IPS-15b (cell line): ENCODE measurements at regions not wholly inside any gene's neighbourhood (a gene's known extent, or its start where the extent isn't known, plus 50 kb on each side); places are given as distances from the start of the nearest gene placed in this dataset.
"Not testable (repeated sequence)": the region's sequence is repeated elsewhere in the genome, so short reads cannot be mapped to it uniquely, and the experiment has no call there.

ENCODE experiments used
- H3K27me3 ChIP-seq: one replicate; pipeline ENCODE4 v1.6.1; 2013; ENCODE audit warnings: low read length; ENCODE audit not compliant: control insufficient read depth, insufficient read depth
- H3K36me3 ChIP-seq: one replicate; pipeline ENCODE4 v1.6.1; 2013; ENCODE audit warnings: low read length; ENCODE audit not compliant: control insufficient read depth, insufficient read depth
- H3K4me1 ChIP-seq: one replicate; pipeline ENCODE4 v1.6.1; 2013; ENCODE audit warnings: mild to moderate bottlenecking, low read length; ENCODE audit not compliant: control insufficient read depth, insufficient read depth
- H3K4me3 ChIP-seq: one replicate; pipeline ENCODE4 v1.5.1; 2013; ENCODE audit warnings: low read depth, low read length
- H3K9ac ChIP-seq: one replicate; pipeline ENCODE4 v1.6.1; 2013; ENCODE audit warnings: low read depth, mild to moderate bottlenecking, low read length
- H3K9me3 ChIP-seq: one replicate; pipeline ENCODE4 v1.6.1; 2013; ENCODE audit warnings: mild to moderate bottlenecking, low read length; ENCODE audit not compliant: control insufficient read depth, insufficient read depth

DNA sequence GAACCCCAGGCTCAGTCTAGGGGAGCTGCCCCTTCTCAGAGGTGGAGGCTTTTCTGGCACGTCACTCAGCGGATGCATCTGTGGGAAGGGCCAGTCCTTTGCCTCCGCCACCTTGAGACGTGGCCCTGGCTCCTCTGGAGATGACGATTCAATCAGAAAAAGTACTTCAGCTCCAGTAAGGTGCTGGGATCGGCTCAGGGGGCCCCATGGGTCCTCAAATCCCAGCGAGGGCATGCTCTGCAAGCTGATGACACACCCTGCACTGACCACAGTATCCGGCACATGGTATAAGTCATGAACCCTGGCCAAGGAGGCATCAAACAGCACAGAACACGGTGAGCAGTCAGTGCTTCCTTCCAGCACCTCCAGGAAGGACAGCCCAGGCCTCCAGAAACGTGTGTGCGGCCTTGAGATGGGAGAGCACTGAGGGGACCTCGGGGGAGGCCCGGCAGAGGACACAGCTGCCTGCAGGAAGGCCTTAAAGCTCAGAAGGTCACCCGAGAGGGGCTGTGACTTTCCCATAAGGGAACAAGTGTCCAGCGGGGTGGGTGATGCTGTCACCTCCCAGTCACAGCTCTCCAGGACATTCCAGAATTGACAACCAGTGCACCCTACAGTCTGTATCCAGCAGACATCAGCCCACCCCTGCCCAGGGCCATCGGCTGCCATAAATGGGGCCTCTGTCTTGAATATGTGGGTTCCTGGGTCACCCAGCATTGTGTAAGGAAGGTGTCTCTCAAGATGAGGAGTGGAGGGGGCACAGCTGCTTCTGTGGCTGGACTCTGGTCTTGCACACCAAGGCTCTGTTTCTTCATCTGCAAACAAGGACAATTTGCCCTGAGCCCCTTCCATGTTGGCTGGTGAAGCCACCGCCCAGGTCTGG, 205.8 kb downstream of the NDUFA10 start:
- no peak overlapping the region for H3K9ac ChIP-seq
- H3K4me1 ChIP-seq: no peaks in the 10 kb centered on the region
- H3K36me3 ChIP-seq: no peaks in the 10 kb centered on the region
- H3K9me3 ChIP-seq: no peaks in the 10 kb centered on the region
- H3K4me3 ChIP-seq: no peak overlapping the region
- no peaks in the 10 kb centered on the region for H3K27me3 ChIP-seq

DNA sequence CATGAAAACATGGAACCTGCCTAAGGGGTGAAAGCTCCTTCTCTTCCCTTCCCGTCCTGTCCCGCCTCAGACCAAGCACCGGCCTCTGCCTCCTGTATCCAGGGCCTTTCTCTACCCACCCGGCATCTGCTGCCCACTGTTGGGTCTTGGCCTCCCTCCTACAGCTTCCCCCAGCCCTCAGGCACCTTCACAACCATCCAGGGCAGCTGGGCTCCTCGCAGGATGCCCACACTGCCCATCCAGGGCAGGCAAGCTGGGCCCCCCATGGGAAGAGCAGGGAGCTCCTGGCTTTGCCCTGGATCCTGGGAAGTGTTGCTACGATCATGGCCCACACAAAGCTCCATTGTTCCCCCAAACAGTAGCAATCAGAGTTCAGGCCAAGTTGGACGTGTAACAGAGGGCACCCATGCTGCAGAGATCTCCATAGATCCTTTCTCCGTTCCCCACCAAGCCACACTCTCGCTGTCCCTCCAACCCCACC, 206.6 kb downstream of the NDUFA10 start:
- Histone ChIP-seq H3K27me3 (no peaks in the 10 kb centered on the region), H3K4me3 (no peak overlapping the region)

DNA sequence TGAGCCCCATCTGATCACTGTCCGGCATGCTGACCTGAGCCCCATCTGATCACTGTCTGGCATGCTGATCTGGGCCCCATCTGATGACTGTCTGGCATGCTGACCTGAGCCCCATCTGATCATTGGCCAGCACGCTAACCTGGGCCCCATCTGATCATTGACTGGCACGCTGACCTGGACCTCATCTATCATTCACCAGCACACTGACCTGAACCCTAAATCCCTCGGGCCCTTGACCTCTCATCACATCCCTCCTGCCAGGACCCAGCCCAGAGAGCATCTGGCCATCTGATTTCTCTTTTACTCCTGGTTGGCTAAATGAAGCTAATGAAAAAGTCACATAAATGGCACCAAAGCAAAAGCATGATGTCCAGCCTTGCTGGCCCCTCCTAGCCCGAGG, 207.1 kb downstream of the NDUFA10 start:
- Histone ChIP-seq H3K4me1 (no peaks in the 10 kb centered on the region), H3K36me3 (no peaks in the 10 kb centered on the region), H3K9me3 (no peaks in the 10 kb centered on the region), H3K27me3 (no peaks in the 10 kb centered on the region), H3K4me3 (no peak overlapping the region), H3K9ac (no peak overlapping the region)

More for the DNA sequence above, 206.6 kb downstream of the NDUFA10 start:
- H3K9ac ChIP-seq: no peak overlapping the region
- H3K4me1 ChIP-seq: no peaks in the 10 kb centered on the region
- no peaks in the 10 kb centered on the region for H3K36me3 ChIP-seq
- H3K9me3 ChIP-seq: no peaks in the 10 kb centered on the region

DNA sequence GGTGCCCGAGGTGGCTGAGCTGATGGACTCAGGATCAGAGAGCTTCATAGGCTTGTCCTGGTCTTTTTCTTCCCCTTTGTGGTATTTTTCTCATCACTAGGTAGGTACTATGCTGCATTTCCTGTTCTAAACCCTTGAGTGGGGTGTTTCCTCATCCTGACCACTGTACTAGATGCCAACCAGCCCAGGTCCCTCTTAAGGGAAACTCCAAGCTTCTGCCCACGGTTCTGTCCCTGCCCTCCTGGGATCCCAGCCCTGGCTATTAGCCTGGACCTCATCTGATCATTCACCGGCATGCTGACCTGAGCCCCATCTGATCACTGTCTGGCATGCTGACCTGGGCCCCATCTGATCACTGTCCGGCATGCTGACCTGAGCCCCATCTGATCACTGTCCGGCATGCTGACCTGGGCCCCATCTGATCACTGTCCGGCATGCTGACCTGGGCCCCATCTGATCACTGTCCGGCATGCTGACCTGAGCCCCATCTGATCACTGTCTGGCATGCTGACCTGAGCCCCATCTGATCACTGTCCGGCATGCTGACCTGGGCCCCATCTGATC, 207.6 kb downstream of the NDUFA10 start:
- not testable (repeated sequence) for H3K9me3 ChIP-seq, H3K36me3 ChIP-seq, H3K9ac ChIP-seq, H3K27me3 ChIP-seq, H3K4me1 ChIP-seq, H3K4me3 ChIP-seq

- Histone ChIP-seq H3K4me3 (no peak overlapping the region), H3K9ac (no peak overlapping the region), H3K27me3 (no peaks in the 10 kb centered on the region), H3K9me3 (no peaks in the 10 kb centered on the region), H3K4me1 (no peaks in the 10 kb centered on the region), H3K36me3 (no peaks in the 10 kb centered on the region)
These were observed 208.3 kb downstream of the NDUFA10 start for GRCh38 chr2:239816576-239817467.

DNA sequence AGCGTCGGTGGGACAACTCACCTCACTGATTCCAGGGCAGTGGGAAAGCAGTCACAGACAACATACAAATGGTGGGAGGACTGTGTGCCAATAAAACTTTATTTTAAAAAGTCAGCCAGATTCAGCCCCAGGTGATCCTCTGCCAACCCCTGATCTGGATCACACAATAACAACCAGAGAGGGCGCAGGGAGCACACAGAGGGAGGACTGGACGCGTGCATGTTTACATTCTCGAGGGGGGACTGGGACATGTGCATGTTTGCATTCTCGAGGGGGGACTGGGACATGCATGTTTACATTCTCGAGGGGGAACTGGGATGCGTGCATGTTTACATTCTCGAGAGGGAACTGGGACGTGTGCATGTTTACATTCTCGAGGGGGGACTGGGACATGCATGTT, 209.5 kb downstream of the NDUFA10 start:
- H3K36me3 ChIP-seq: no peaks in the 10 kb centered on the region
- no peaks in the 10 kb centered on the region for H3K4me1 ChIP-seq
- H3K9ac ChIP-seq: no peak overlapping the region
- no peaks in the 10 kb centered on the region for H3K27me3 ChIP-seq
- H3K9me3 ChIP-seq: no peaks in the 10 kb centered on the region
- no peak overlapping the region for H3K4me3 ChIP-seq

DNA sequence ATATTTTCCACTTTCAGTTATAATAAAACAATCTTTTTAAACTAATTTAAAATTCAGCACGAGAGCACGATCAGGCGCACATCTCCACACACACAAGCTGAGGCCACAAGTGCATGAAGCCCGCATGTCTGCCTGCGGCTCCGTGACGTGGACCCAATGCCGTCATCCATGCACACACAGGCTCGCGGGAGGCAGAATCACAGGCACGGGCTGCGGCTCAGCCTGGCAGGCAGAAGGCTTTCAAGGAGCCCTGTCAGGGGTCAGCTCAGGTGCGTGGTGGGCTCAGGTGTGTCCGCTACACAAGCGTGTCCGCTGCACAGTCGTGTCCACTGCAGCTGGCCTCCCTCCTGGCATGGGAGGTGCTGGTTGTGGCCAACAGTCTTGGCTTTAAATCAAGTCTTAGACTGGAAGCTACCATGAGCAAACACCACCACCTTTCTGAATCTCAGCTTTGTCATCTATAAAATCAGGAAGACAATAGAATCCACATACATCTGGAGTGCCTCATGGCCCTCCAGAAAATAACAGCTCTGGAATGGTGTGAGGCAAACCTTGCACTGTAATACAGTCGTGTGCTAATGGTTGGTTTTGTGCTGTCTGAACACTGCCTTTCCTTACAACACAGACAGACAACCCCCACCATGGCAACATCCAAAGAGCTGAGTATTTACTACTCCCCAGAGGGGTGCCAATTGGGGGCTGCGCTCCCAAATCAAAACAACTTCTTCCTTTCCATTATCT, 210.1 kb downstream of the NDUFA10 start:
- H3K9ac ChIP-seq: no peak overlapping the region
- H3K4me1 ChIP-seq: no peaks in the 10 kb centered on the region
- H3K9me3 ChIP-seq: no peaks in the 10 kb centered on the region
- no peaks in the 10 kb centered on the region for H3K36me3 ChIP-seq
- H3K27me3 ChIP-seq: no peaks in the 10 kb centered on the region
- H3K4me3 ChIP-seq: no peak overlapping the region

GRCh38 chr2:239814116-239814860, 210.9 kb downstream of the NDUFA10 start:
- Histone ChIP-seq H3K4me1 (no peaks in the 10 kb centered on the region), H3K27me3 (no peaks in the 10 kb centered on the region), H3K9me3 (no peaks in the 10 kb centered on the region), H3K36me3 (no peaks in the 10 kb centered on the region), H3K9ac (no peak overlapping the region), H3K4me3 (no peak overlapping the region)

- Histone ChIP-seq H3K36me3 (no peaks in the 10 kb centered on the region), H3K9ac (no peak overlapping the region), H3K4me1 (no peaks in the 10 kb centered on the region), H3K27me3 (no peaks in the 10 kb centered on the region), H3K9me3 (no peaks in the 10 kb centered on the region), H3K4me3 (no peak overlapping the region)
These were observed 211.7 kb downstream of the NDUFA10 start for GRCh38 chr2:239813261-239814115.

GRCh38 chr2:239811806-239812560, 213.2 kb downstream of the NDUFA10 start:
- Histone ChIP-seq H3K36me3 (no peaks in the 10 kb centered on the region), H3K9ac (no peak overlapping the region)

More at GRCh38 chr2:239811806-239812560, 213.2 kb downstream of the NDUFA10 start:
- Histone ChIP-seq H3K4me3 (no peak overlapping the region), H3K9me3 (no peaks in the 10 kb centered on the region), H3K27me3 (no peaks in the 10 kb centered on the region), H3K4me1 (no peaks in the 10 kb centered on the region)
